WTC11 (cell line): ENCODE measurements at regions not wholly inside any gene's neighbourhood (a gene's known extent, or its start where the extent isn't known, plus 50 kb on each side); places are given as distances from the start of the nearest gene placed in this dataset.

Source experiments
- ATAC-seq: fragments of 200-7000 bp; cut with Tn5 transposase; 2 replicates; pipeline ENCODE4 v1.10.0; 2021; ENCODE audit warnings: mild to moderate bottlenecking, moderate library complexity
- CTCF ChIA-PET: fragments of 300-600 bp; sonication (Branson Sonifier 250); formaldehyde crosslinking; loops from one replicate; lab custom pipeline; 2021; ENCODE audit warnings: antibody characterized with exemption; lab: Charles Lee
- POLR2A ChIA-PET: fragments of 350-600 bp; sonication (Branson Sonifier 250); formaldehyde crosslinking; loops from one replicate; lab custom pipeline; 2021; ENCODE audit warnings: antibody characterized with exemption; lab: Charles Lee
- DNase-seq: peaks from one replicate; pipeline ENCODE4 v3.0.0; 2021; ENCODE audit warnings: low spot score
- H3K27ac Mint-ChIP-seq: 2 replicates; pipeline ENCODE4 v1.8.0; 2021; ENCODE audit warnings: mixed read lengths
- H3K27me3 Mint-ChIP-seq: 2 replicates; pipeline ENCODE4 v1.8.0; 2021; ENCODE audit warnings: low read depth, mild to moderate bottlenecking, moderate library complexity, mixed read lengths
- H3K36me3 Mint-ChIP-seq: 2 replicates; pipeline ENCODE4 v1.8.0; 2021; ENCODE audit warnings: mixed read lengths
- H3K4me1 Mint-ChIP-seq: 2 replicates; pipeline ENCODE4 v1.8.0; 2022; ENCODE audit warnings: mixed read lengths
- H3K4me3 Mint-ChIP-seq: 2 replicates; pipeline ENCODE4 v1.8.0; 2021; ENCODE audit warnings: mild to moderate bottlenecking, moderate library complexity, mixed read lengths
- H3K9me3 Mint-ChIP-seq: 2 replicates; pipeline ENCODE4 v1.8.0; 2021; ENCODE audit warnings: mixed read lengths
- CREB1 ChIP-seq: sonication (generic); formaldehyde crosslinking; IDR thresholded peaks from 2 replicates; pipeline ENCODE4 v1.8.0; 2023; ENCODE audit warnings: mild to moderate bottlenecking, missing genetic modification reagents
- CREM ChIP-seq: sonication (generic); formaldehyde crosslinking; IDR thresholded peaks from 2 replicates; pipeline ENCODE4 v1.8.1; 2022; ENCODE audit warnings: mild to moderate bottlenecking, missing genetic modification reagents, moderate library complexity
- EMX1 ChIP-seq: fragments of 250-450 bp; sonication (Bioruptor Pico); IDR thresholded peaks from 2 replicates; pipeline ENCODE4 v1.8.0; 2021; ENCODE audit warnings: mild to moderate bottlenecking
- ESRRA ChIP-seq: sonication (generic); formaldehyde crosslinking; IDR thresholded peaks from 2 replicates; pipeline ENCODE4 v1.8.1; 2022; ENCODE audit warnings: mild to moderate bottlenecking, missing genetic modification reagents, borderline replicate concordance
- ETV6 ChIP-seq: sonication (generic); formaldehyde crosslinking; IDR thresholded peaks from 2 replicates; pipeline ENCODE4 v1.8.1; 2022; ENCODE audit warnings: mild to moderate bottlenecking, missing genetic modification reagents
- FOXK1 ChIP-seq: sonication (generic); formaldehyde crosslinking; IDR thresholded peaks from 2 replicates; pipeline ENCODE4 v1.8.0; 2022; ENCODE audit warnings: mild to moderate bottlenecking, moderate library complexity, missing genetic modification reagents
- GTF2I ChIP-seq: fragments of 250-450 bp; sonication (Bioruptor Pico); conservative IDR thresholded peaks from 2 replicates; pipeline ENCODE4 v1.4.0; 2021; ENCODE audit warnings: mild to moderate bottlenecking
- HMGA2 ChIP-seq: fragments of 250-450 bp; sonication (Bioruptor Pico); IDR thresholded peaks from 2 replicates; pipeline ENCODE4 v1.4.0; 2021; ENCODE audit warnings: mild to moderate bottlenecking, moderate library complexity
- JAZF1 ChIP-seq: fragments of 250-450 bp; sonication (Bioruptor Pico); IDR thresholded peaks from 2 replicates; pipeline ENCODE4 v1.9.0; 2021; ENCODE audit warnings: moderate library complexity, mild to moderate bottlenecking, inconsistent platforms
- MXD4 ChIP-seq: fragments of 250-450 bp; sonication (Bioruptor Pico); IDR thresholded peaks from 2 replicates; pipeline ENCODE4 v1.8.0; 2021; ENCODE audit warnings: mild to moderate bottlenecking, moderate library complexity, borderline replicate concordance
- NFE2L1 ChIP-seq: sonication (generic); formaldehyde crosslinking; IDR thresholded peaks from 2 replicates; pipeline ENCODE4 v1.8.1; 2023; ENCODE audit warnings: missing genetic modification reagents
- NR3C1 ChIP-seq: sonication (generic); formaldehyde crosslinking; conservative IDR thresholded peaks from 2 replicates; pipeline ENCODE4 v1.8.1; 2023; ENCODE audit warnings: low read depth, mild to moderate bottlenecking, missing genetic modification reagents
- PRRX2 ChIP-seq: fragments of 250-450 bp; sonication (Bioruptor Pico); IDR thresholded peaks from 2 replicates; pipeline ENCODE4 v1.8.0; 2021; ENCODE audit warnings: mild to moderate bottlenecking
- SMAD4 ChIP-seq: sonication (generic); formaldehyde crosslinking; IDR thresholded peaks from 2 replicates; pipeline ENCODE4 v1.8.0; 2022; ENCODE audit warnings: mild to moderate bottlenecking, missing genetic modification reagents
- TEAD1 ChIP-seq: sonication (generic); formaldehyde crosslinking; IDR thresholded peaks from 2 replicates; pipeline ENCODE4 v1.8.0; 2022; ENCODE audit warnings: mild to moderate bottlenecking, missing genetic modification reagents
- ZNF263 ChIP-seq: sonication (generic); formaldehyde crosslinking; IDR thresholded peaks from 2 replicates; pipeline ENCODE4 v1.8.1; 2022; ENCODE audit warnings: low read depth, mild to moderate bottlenecking, moderate library complexity, missing genetic modification reagents
- ZNF317 ChIP-seq: sonication (generic); formaldehyde crosslinking; IDR thresholded peaks from 2 replicates; pipeline ENCODE4 v1.8.1; 2023; ENCODE audit warnings: low read depth, mild to moderate bottlenecking, moderate library complexity, missing genetic modification reagents, borderline replicate concordance
- ZNF416 ChIP-seq: fragments of 250-450 bp; sonication (Bioruptor Pico); IDR thresholded peaks from 2 replicates; pipeline ENCODE4 v1.9.0; 2021; ENCODE audit warnings: mild to moderate bottlenecking, inconsistent platforms
- ZNF423 ChIP-seq: fragments of 250-450 bp; sonication (Bioruptor Pico); IDR thresholded peaks from 2 replicates; pipeline ENCODE4 v2.1.2; 2022; ENCODE audit warnings: mild to moderate bottlenecking, moderate library complexity
- TF ChIP-seq, protein P1 (sequence below): sonication (generic); formaldehyde crosslinking; conservative IDR thresholded peaks from 2 replicates; pipeline ENCODE4 v1.8.1; 2022; ENCODE audit warnings: mild to moderate bottlenecking, missing genetic modification reagents
- TF ChIP-seq, protein P2 (sequence below): sonication (generic); formaldehyde crosslinking; IDR thresholded peaks from 2 replicates; pipeline ENCODE4 v1.8.1; 2022; ENCODE audit warnings: low read depth, missing genetic modification reagents, borderline replicate concordance
- TF ChIP-seq, protein P3 (sequence below): sonication (generic); formaldehyde crosslinking; IDR thresholded peaks from 2 replicates; pipeline ENCODE4 v1.8.0; 2022; ENCODE audit warnings: mild to moderate bottlenecking, missing genetic modification reagents
- TF ChIP-seq, protein P4 (sequence below): sonication (generic); formaldehyde crosslinking; IDR thresholded peaks from 2 replicates; pipeline ENCODE4 v1.8.0; 2022; ENCODE audit warnings: mild to moderate bottlenecking, missing genetic modification reagents
- TF ChIP-seq, protein P5 (sequence below): sonication (generic); formaldehyde crosslinking; conservative IDR thresholded peaks from 2 replicates; pipeline ENCODE4 v1.8.1; 2023; ENCODE audit warnings: mild to moderate bottlenecking, low read depth, missing genetic modification reagents, moderate library complexity

DNA sequence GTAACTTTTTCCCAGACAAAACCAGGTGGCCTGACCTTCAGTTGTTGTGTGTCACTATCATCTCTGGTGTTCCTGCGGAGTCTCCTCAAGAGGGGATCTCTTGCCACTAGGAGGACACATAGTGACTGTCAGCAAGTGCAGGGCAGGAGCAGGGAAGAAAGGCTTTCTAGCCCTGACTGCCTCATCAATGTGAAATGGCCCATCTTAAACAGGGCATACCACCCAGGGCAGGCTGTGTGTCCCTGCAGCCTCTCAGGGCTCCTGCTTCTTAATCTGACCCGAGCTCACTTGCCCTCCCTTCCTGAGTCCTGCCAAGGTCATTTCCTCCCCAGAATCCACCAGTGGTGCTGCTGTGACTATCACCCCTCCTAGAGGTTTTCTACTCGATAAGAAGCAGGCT lies 57.4 kb upstream of the SIMC1 start (continued):
- TF ChIP-seq ZNF317 (CRISPR knock-in tag) = no peak
- no peak for TF ChIP-seq ETV6 (CRISPR knock-in tag)
- no peak for TF ChIP-seq HMGA2 (CRISPR knock-in tag)
- TF ChIP-seq, protein P1, sequence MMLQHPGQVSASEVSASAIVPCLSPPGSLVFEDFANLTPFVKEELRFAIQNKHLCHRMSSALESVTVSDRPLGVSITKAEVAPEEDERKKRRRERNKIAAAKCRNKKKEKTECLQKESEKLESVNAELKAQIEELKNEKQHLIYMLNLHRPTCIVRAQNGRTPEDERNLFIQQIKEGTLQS (CRISPR knock-in tag) = no peak
- no peak for TF ChIP-seq JAZF1 (CRISPR knock-in tag)

DNA sequence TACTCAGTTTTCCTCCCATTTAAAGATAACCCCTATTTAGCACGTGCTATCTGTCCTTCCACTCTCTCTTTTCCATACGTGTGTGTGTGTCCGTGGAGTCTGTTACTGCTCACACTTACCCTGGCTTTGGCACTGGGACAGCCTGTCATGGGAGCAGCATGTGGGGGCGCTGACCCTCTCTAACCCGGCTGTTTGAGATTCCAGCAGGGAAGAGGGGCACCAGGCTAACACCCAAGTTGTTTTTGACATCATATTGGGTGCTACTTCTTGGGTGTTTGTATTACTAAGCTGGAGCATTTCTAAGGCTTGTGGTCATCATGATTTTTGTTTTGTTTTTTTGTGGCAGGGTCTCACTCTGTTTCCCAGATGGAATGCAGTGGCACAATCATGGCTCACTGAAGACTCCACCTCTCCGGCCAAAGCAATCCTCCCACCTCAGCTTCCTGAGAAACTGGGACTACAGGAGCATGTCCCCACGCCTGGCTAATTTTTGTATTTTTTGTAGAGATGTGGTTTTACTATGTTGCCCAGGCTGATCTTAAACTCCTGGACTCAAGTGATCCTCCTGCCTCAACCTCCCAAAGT lies 56.9 kb upstream of the SIMC1 start:
- H3K4me3 Mint-ChIP-seq = no peak overlapping the region
- ChIA-PET CTCF (no interaction called here), POLR2A (no interaction called here)
- no peak for ATAC-seq
- DNase-seq = no peak
- peaks cover 4% of the 10 kb centered on the region for H3K36me3 Mint-ChIP-seq
- peaks cover 13% of the 10 kb centered on the region for H3K9me3 Mint-ChIP-seq
- H3K4me1 Mint-ChIP-seq = peaks cover 9% of the 10 kb centered on the region
- peaks cover 41% of the 10 kb centered on the region for H3K27me3 Mint-ChIP-seq
- no peak overlapping the region for H3K27ac Mint-ChIP-seq
- TF ChIP-seq SMAD4 (CRISPR knock-in tag) = no peak
- TF ChIP-seq, protein P1 (CRISPR knock-in tag) = no peak
- TF ChIP-seq FOXK1 = no peak
- no peak for TF ChIP-seq GTF2I
- no peak for TF ChIP-seq PRRX2 (CRISPR knock-in tag)
- TF ChIP-seq ZNF263 = no peak
- no peak for TF ChIP-seq NR3C1 (CRISPR knock-in tag)
- TF ChIP-seq, protein P2, sequence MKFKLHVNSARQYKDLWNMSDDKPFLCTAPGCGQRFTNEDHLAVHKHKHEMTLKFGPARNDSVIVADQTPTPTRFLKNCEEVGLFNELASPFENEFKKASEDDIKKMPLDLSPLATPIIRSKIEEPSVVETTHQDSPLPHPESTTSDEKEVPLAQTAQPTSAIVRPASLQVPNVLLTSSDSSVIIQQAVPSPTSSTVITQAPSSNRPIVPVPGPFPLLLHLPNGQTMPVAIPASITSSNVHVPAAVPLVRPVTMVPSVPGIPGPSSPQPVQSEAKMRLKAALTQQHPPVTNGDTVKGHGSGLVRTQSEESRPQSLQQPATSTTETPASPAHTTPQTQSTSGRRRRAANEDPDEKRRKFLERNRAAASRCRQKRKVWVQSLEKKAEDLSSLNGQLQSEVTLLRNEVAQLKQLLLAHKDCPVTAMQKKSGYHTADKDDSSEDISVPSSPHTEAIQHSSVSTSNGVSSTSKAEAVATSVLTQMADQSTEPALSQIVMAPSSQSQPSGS (CRISPR knock-in tag) = no peak
- TF ChIP-seq TEAD1 = no peak
- no peak for TF ChIP-seq MXD4
- TF ChIP-seq, protein P3, sequence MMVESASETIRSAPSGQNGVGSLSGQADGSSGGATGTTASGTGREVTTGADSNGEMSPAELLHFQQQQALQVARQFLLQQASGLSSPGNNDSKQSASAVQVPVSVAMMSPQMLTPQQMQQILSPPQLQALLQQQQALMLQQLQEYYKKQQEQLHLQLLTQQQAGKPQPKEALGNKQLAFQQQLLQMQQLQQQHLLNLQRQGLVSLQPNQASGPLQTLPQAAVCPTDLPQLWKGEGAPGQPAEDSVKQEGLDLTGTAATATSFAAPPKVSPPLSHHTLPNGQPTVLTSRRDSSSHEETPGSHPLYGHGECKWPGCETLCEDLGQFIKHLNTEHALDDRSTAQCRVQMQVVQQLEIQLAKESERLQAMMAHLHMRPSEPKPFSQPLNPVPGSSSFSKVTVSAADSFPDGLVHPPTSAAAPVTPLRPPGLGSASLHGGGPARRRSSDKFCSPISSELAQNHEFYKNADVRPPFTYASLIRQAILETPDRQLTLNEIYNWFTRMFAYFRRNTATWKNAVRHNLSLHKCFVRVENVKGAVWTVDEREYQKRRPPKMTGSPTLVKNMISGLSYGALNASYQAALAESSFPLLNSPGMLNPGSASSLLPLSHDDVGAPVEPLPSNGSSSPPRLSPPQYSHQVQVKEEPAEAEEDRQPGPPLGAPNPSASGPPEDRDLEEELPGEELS (CRISPR knock-in tag) = no peak
- no peak for TF ChIP-seq CREB1
- TF ChIP-seq NFE2L1 = no peak

DNA sequence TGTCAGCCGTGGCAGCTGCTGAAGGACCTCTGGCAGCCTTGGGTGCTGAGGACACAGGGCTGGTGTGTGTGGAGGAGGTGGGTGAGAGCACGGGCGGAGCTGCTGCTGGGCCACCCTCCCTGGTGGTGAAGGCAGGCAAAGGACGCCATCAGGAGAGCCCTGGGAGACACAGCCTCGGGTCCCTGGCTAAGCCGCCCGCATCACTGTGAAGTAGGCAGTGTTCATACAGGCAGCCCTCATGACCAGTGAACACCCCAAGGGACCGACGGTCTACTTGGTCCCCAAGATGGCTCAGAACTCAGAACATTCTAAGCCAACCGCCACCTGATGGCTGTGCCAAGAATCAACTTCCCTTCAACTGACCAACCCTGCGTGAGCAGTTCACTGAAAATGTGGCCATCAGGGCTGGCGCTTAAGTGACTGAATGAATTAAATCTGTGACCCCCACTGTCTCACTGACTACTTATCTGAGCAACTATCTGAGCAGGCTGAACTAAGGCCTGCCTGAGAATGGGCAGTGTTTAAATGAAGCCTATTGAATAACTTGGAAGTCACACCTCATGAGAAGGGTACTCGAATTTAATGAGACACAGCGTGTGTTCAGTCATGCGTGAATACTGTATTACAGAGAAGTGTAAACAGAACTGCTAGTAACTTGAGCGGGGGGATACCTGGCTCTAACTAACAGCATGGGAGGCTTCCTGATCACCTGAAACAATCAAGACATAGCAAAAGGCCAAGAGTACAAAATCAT lies 54.7 kb upstream of the SIMC1 start:
- CTCF ChIA-PET = no interaction called here
- TF ChIP-seq ZNF423 = no peak
- no peak for TF ChIP-seq ZNF416 (CRISPR knock-in tag)
- TF ChIP-seq ESRRA = no peak
- TF ChIP-seq, protein P4, sequence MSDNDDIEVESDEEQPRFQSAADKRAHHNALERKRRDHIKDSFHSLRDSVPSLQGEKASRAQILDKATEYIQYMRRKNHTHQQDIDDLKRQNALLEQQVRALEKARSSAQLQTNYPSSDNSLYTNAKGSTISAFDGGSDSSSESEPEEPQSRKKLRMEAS (CRISPR knock-in tag) = no peak
- TF ChIP-seq, protein P5, sequence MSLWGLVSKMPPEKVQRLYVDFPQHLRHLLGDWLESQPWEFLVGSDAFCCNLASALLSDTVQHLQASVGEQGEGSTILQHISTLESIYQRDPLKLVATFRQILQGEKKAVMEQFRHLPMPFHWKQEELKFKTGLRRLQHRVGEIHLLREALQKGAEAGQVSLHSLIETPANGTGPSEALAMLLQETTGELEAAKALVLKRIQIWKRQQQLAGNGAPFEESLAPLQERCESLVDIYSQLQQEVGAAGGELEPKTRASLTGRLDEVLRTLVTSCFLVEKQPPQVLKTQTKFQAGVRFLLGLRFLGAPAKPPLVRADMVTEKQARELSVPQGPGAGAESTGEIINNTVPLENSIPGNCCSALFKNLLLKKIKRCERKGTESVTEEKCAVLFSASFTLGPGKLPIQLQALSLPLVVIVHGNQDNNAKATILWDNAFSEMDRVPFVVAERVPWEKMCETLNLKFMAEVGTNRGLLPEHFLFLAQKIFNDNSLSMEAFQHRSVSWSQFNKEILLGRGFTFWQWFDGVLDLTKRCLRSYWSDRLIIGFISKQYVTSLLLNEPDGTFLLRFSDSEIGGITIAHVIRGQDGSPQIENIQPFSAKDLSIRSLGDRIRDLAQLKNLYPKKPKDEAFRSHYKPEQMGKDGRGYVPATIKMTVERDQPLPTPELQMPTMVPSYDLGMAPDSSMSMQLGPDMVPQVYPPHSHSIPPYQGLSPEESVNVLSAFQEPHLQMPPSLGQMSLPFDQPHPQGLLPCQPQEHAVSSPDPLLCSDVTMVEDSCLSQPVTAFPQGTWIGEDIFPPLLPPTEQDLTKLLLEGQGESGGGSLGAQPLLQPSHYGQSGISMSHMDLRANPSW (CRISPR knock-in tag) = no peak
- TF ChIP-seq, protein P1 (CRISPR knock-in tag) = no peak
- TF ChIP-seq CREM (CRISPR knock-in tag) = no peak
- TF ChIP-seq EMX1 (CRISPR knock-in tag) = no peak

More for the DNA sequence above, 54.7 kb upstream of the SIMC1 start:
- Mint-ChIP-seq H3K27me3 (peaks cover 24% of the 10 kb centered on the region), H3K4me1 (peaks cover 9% of the 10 kb centered on the region), H3K9me3 (peaks cover 7% of the 10 kb centered on the region), H3K36me3 (peaks cover 4% of the 10 kb centered on the region), H3K4me3 (no peak overlapping the region), H3K27ac (no peak overlapping the region)
- DNase-seq = no peak
- POLR2A ChIA-PET = no interaction called here
- ATAC-seq = peak; percentile 57
